ENCODE measurements at regions not wholly inside any gene's neighbourhood (a gene's known extent, or its start where the extent isn't known, plus 50 kb on each side); places are given as distances from the start of the nearest gene placed in this dataset.
"Not testable (repeated sequence)": the region's sequence is repeated elsewhere in the genome, so short reads cannot be mapped to it uniquely, and the experiment has no call there.

- Mint-ChIP-seq H3K27ac (no peak overlapping the region), H3K36me3 (ENCODE audit: low read depth) (no peaks in the 10 kb centered on the region), H3K27me3 (no peaks in the 10 kb centered on the region), H3K4me1 (no peaks in the 10 kb centered on the region), H3K4me3 (no peak overlapping the region), H3K9me3 (no peaks in the 10 kb centered on the region)
- TF ChIP-seq CTCF (IDR thresholded peaks at IDR 0.05): no peak
- ChIA-PET CTCF (no interaction called here), POLR2A (no interaction called here)
- intact Hi-C loops (cut with micrococcal nuclease): no loop called here
- no peak for DNase-seq
- no peak for ATAC-seq (ENCODE audit: low read depth)
Observed at GRCh38 chr2:211014906-211015305, 458.5 kb downstream of the CPS1 start.

GRCh38 chr2:211025089-211025488 lies 468.7 kb downstream of the CPS1 start:
- H3K9me3 Mint-ChIP-seq: peaks cover 33% of the 10 kb centered on the region
- H3K27me3 Mint-ChIP-seq; POLR2A ChIA-PET; H3K27ac Mint-ChIP-seq; H3K4me1 Mint-ChIP-seq; H3K4me3 Mint-ChIP-seq; H3K36me3 Mint-ChIP-seq (ENCODE audit: low read depth); DNase-seq; intact Hi-C loops (cut with micrococcal nuclease); CTCF ChIA-PET; ATAC-seq (ENCODE audit: low read depth): not testable (repeated sequence)

GRCh38 chr2:211026109-211026508 lies 469.7 kb downstream of the CPS1 start:
- no peak overlapping the region for H3K4me3 Mint-ChIP-seq
- H3K36me3 Mint-ChIP-seq (ENCODE audit: low read depth): no peaks in the 10 kb centered on the region
- POLR2A ChIA-PET: no interaction called here
- H3K27me3 Mint-ChIP-seq: no peaks in the 10 kb centered on the region
- ATAC-seq (ENCODE audit: low read depth): no peak
- CTCF ChIA-PET: no interaction called here
- no peaks in the 10 kb centered on the region for H3K4me1 Mint-ChIP-seq
- DNase-seq: no peak
- no peak for TF ChIP-seq CTCF (IDR thresholded peaks at IDR 0.05)
- peaks cover 33% of the 10 kb centered on the region for H3K9me3 Mint-ChIP-seq
- intact Hi-C loops (cut with micrococcal nuclease): no loop called here
- no peak overlapping the region for H3K27ac Mint-ChIP-seq

GRCh38 chr2:211027976-211028375 lies 471.6 kb downstream of the CPS1 start:
- ChIA-PET POLR2A (no interaction called here), CTCF (no interaction called here)
- TF ChIP-seq CTCF (IDR thresholded peaks at IDR 0.05): no peak
- Mint-ChIP-seq H3K27me3 (no peaks in the 10 kb centered on the region), H3K4me1 (no peaks in the 10 kb centered on the region), H3K4me3 (no peak overlapping the region), H3K27ac (no peak overlapping the region), H3K36me3 (ENCODE audit: low read depth) (no peaks in the 10 kb centered on the region), H3K9me3 (peaks cover 19% of the 10 kb centered on the region)
- ATAC-seq (ENCODE audit: low read depth) (no peak), DNase-seq (no peak)
- intact Hi-C loops (cut with micrococcal nuclease): no loop called here

GRCh38 chr2:211033765-211034164 lies 477.4 kb downstream of the CPS1 start:
- TF ChIP-seq CTCF (IDR thresholded peaks at IDR 0.05): no peak
- Mint-ChIP-seq H3K27ac (no peak overlapping the region), H3K27me3 (no peaks in the 10 kb centered on the region), H3K4me1 (no peaks in the 10 kb centered on the region), H3K36me3 (ENCODE audit: low read depth) (no peaks in the 10 kb centered on the region), H3K9me3 (no peaks in the 10 kb centered on the region), H3K4me3 (no peak overlapping the region)
- intact Hi-C loops (cut with micrococcal nuclease): no loop called here
- CTCF ChIA-PET: no interaction called here
- ATAC-seq (ENCODE audit: low read depth): no peak
- DNase-seq: no peak
- POLR2A ChIA-PET: no interaction called here

- H3K9me3 Mint-ChIP-seq: no peaks in the 10 kb centered on the region
- no peaks in the 10 kb centered on the region for H3K36me3 Mint-ChIP-seq (ENCODE audit: low read depth)
- DNase-seq: no peak
- H3K4me3 Mint-ChIP-seq: no peak overlapping the region
- intact Hi-C loops (cut with micrococcal nuclease): loop anchor here (1.0 kb wide), 1 partner anchor 590 kb away; no protein-coding TSS in a partner anchor
- ATAC-seq (ENCODE audit: low read depth): no peak
- H3K4me1 Mint-ChIP-seq: no peaks in the 10 kb centered on the region
- no peak overlapping the region for H3K27ac Mint-ChIP-seq
- POLR2A ChIA-PET: no interaction called here
- CTCF ChIA-PET: interaction anchor here (1.0 kb wide), 1 partner anchor 15 kb away, joined by 3 read pairs; no protein-coding TSS in a partner anchor
- no peaks in the 10 kb centered on the region for H3K27me3 Mint-ChIP-seq
- no peak for TF ChIP-seq CTCF (IDR thresholded peaks at IDR 0.05)
Observed at GRCh38 chr2:211035548-211036185, 479.3 kb downstream of the CPS1 start.

Measured in activated B cell treated with CpG ODN at 0.5 μM for 24 hours (primary cell).